ENCODE measurements at regions not wholly inside any gene's neighbourhood (a gene's known extent, or its start where the extent isn't known, plus 50 kb on each side); places are given as distances from the start of the nearest gene placed in this dataset.

GRCh38 chr6:16078064-16078463, 50.8 kb upstream of the MYLIP start:
- no peak for DNase-seq

DNA sequence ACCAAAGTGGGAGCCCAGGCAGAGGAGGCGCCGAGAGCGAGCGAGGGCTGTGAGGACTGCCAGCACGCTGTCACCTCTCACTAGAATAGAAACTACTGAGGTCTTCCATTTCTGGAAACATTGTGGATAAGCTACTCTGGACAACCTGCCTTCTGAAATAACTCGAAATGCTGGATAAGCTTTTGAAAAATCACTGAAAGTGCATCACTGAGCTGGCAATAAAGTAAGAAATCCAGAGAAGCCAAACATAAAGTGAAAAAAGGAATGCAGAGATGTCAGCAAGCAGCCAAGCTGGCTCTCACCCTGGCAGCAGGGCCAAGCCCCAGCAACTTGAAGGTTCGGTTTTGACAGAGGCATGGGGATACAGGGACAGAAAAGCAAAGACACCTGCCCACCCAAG, 59.2 kb upstream of the MYLIP start:
- no peak for DNase-seq

DNA sequence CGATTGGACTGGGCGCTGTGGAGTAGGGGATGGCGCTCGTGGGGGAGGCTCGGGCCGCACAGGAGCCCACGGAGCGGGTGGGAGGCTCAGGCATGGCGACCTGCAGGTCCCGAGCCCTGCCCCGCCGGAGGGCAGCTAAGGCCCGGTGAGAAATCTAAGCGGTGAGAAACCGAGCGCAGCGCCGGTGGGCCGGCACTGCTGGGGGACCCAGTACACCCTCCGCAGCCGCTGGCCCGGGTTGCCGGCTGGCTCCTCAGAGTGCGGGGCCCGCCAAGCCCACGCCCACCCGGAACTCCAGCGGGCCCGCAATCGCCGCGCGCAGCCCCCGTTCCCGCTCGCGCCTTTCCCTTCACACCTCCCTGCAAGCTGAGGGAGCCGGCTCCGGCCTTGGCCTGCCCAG, 59.7 kb upstream of the MYLIP start:
- DNase-seq: no peak

- DNase-seq: no peak
These were observed 61.3 kb upstream of the MYLIP start for GRCh38 chr6:16067568-16067967.

DNA sequence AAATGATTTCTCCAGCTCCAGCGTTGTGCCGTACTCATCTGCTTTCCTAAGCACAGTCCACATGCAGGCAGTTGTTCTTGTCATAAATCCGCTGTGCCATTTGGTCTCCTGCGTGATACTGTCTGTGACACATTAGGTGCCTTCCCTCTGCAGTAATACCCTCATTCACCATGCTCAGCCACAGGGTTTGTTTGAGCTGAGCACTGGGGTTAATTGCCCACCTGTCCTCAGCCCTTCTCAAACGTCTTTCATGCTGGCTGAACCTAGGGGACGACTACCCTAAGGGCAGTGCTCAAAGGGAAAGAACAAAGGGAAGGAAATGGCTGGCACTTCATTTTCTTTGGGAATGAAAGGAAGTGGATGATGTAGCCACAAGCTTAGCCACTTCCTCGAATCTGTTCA, 64.2 kb upstream of the MYLIP start:
- no peak for DNase-seq

DNA sequence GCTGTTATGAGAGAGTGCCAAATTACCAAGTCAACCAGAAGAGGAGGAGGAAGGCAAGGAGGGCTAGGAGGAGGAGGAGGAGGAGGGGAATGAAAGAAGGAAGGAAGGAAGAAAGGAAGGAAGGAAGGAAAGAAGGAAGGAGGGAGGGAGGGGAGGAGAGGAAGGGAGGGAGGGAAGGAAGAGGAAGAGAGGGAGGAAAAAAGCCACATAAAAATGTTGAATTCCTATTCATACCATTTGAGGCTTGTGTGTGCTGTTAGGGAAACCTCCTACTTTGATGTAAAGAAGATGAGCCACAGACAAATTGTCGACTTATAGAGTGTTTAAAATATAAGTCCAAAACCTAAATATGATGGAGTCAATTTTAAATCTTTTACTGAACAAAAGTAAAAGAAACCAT, 65.3 kb upstream of the MYLIP start:
- no peak for DNase-seq

- DNase-seq: no peak
These were observed 67.1 kb upstream of the MYLIP start for GRCh38 chr6:16061818-16062217.

- no peak for DNase-seq
These were observed 68.8 kb upstream of the MYLIP start for GRCh38 chr6:16060039-16060438.

DNA sequence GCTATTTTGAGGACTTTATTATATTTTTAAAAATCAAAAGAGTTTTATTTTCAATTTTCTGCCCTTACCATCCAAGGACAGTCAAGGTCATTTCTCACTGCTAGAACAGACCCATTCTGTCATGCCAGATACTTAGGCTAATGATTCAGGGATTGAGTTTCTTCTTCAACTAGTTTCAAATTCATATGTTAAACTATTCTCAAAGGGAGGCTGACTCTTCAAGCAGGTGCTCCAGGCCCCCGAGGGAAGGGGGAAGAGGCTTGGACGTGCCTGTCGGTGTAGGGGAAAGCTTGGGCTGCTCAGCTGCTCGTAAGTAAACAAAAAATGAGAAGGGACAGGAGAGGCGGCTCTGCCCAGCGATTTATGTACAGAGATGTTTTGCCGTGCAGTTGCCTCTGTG, 69.4 kb upstream of the MYLIP start:
- DNase-seq: no peak

- no peak for DNase-seq
These were observed 69.9 kb upstream of the MYLIP start for GRCh38 chr6:16058929-16059345.

DNA sequence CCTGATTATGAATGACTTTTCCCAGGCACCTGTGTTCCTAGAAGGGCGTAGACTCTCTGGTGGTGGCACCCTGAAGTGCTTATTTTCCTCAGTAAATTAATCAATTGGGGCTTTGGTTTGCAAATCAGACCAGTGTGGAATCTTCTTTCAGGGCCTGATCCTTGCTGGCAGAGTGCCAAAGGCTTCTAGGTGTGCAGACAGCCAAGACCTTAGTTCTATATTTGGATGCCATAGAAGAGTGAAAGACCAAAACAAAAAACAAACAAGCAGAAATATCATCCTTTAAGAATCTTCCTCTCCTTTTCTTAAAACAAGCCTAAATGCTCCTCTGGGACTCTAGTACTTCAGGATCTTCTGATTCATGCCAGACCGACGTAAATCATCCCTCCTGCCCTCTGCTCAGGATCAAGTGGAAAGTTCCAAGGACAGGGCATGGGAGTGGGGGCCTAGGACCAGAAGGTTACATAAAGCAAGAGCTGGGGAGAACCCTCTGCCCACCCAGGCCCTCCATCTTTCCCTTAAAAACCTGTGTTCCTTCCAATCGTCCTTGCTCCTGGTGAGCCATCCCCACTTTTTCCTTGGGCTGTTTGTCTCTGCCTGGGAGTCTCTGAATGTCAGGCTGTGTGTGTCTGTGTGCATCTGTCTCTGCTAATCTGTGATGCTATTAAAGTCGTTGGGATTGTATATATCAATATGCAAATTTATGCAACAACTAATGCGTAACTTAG, 70.5 kb upstream of the MYLIP start:
- no peak for DNase-seq

DNA sequence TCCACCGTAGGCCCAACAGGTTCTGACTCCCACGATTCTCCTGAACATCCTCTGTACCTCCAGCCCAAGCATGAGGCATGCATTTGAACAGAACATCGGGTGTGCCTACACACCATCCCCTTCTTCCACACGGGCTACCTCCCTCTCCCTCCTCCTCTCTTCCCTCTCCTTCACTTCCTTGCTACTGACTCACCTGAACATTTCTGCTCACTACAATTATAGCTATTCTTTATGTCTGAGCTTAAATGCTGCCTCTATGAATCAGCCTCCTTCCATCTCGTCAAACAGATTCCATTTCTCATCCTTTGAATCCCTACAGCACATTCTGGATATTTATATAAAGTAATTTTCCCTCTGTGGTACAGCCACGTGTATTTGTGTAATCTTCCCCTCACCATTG, 71.4 kb upstream of the MYLIP start:
- no peak for DNase-seq

- no peak for DNase-seq
These were observed 72.5 kb upstream of the MYLIP start for GRCh38 chr6:16056263-16056870.

GRCh38 chr6:16055852-16056251, 73.0 kb upstream of the MYLIP start:
- no peak for DNase-seq

DNA sequence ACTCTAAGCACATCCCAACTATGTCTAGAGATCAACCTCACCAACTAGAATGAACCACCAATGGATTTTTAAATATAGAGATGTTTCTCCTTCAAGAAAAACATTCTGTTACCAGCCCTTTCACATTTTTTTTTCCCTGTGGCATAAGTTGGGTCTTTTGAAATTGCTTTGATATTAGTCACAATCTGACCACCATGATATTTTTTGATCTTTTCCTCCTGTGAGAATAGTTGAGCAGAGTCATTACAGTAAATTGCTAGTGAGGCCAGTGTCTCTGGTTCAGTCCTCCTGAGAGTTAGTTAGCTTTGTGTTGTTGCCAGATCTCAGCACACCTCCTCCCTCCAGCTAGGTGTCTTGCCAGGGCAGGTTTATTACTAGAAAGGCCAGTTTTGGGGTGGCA, 79.7 kb upstream of the MYLIP start:
- DNase-seq: no peak

GRCh38 chr6:16048221-16048620, 80.7 kb upstream of the MYLIP start:
- no peak for DNase-seq

DNA sequence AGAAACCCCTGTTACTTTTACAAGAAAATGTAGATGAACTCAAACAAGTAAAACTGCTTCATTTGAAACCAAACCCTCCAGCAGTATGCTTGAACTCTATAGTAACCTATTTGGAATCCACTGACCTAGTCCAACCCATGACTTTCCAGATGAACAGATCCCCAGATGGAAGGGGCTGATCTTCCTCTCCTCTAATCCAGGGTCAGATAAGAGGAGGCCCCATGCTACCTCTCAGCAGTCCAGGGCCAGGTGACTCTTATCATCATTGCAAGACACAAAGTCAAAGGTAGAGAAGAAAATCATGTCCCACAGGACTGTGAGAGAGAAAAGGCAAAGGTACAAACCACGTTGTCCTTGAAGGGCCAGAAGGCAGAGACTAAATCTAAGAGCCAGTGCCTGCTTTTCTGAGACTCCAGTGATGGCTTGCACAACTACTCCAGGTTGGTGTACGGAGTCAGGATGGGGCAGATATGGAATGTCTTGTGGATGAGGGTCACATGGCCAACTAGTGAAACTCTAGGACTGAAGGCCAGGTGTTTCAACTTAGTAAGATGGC, 81.4 kb upstream of the MYLIP start:
- no peak for DNase-seq

GRCh38 chr6:16045238-16045637, 83.6 kb upstream of the MYLIP start:
- DNase-seq: no peak

DNA sequence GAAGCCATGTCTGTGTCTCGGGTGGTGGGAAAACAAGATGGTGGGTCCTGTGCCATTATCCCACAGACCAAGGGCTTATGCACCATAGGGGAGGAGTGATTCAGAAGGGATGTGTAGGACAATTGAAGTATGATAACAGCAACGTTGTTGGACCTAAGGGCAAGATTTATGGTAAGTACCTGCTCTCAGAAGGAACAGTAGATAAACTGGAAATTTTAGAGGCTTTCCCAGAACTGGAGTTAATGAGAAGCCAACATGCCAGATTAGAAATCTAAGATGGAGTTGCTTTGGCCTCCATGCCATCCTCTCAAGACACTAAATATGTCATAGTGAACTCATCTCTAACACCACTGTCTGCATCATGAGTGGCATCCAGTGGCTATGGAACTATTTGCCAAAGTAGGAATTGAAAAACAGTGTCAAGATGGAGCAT, 84.7 kb upstream of the MYLIP start:
- DNase-seq: no peak

- DNase-seq: no peak
These were observed 85.4 kb upstream of the MYLIP start for GRCh38 chr6:16043171-16044135.

- DNase-seq: no peak
These were observed 86.1 kb upstream of the MYLIP start for GRCh38 chr6:16042751-16043150.

DNA sequence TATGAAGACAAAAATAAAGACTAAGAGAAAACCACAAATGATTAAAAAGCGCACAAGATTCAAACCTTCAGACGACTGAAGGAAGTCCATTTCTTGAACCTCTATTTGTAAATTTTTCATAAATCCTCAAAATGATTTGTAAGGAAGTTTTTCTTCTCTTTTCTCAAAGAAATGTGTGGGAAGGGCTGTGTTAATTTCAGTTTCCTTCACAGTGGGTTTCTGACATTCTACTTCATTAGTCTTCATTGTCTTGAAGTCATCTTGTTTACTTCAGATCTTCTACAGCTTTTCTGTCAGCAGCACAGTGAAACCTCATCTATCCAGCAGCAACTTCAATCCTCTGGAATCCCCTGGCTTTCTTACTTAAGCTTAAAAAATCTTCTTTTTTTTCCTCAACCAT, 87.6 kb upstream of the MYLIP start:
- no peak for DNase-seq

DNA sequence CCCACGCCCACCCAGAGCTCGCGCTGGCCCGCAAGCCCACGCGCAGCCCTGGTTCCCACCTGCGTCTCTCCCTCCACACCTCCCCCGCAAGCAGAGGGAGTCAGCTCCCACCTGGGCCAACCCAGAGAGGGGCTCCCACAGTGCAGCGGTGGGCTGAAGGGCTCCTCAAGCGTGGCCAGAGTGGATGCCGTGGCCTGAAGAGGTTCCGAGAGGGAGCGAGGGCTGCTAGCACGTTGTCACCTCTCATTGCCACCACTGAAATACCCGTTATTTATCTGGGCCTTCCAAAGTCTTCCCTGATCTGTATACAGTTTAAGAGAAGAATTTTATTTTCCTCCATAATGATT, 88.3 kb upstream of the MYLIP start:
- DNase-seq: no peak
